NCI-H774 (cell line): ENCODE measurements at regions not wholly inside any gene's neighbourhood (a gene's known extent, or its start where the extent isn't known, plus 50 kb on each side); places are given as distances from the start of the nearest gene placed in this dataset.
"Not testable (repeated sequence)": the region's sequence is repeated elsewhere in the genome, so short reads cannot be mapped to it uniquely, and the experiment has no call there.

Source experiments
- DNase-seq: peaks from one replicate; lab custom pipeline; 2025; lab: John Stamatoyannopoulos, UW

GRCh38 chr1:193402977-193403376 lies 216.6 kb upstream of the B3GALT2 start:
- DNase-seq: no peak

DNA sequence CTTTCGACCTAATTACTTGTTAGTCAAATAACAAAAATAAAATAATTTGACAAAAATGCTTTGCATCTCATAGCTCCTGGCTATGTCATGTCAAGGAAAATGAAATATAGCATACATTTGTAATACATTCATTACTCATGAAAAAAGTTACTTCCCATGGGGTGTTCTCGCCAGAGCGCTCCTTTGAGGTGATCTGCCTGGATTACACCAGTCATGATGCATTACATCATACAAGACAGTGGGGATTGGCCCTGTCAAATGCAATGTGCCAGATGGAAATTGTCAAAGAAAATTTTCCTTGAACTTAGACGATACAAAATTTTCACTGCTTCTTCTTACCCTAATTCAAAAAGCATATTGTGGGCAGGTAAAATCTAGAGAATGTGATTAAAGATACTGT lies 215.6 kb upstream of the B3GALT2 start:
- DNase-seq: no peak

- DNase-seq: no peak
Measured at GRCh38 chr1:193394336-193394735, 207.9 kb upstream of the B3GALT2 start.

DNA sequence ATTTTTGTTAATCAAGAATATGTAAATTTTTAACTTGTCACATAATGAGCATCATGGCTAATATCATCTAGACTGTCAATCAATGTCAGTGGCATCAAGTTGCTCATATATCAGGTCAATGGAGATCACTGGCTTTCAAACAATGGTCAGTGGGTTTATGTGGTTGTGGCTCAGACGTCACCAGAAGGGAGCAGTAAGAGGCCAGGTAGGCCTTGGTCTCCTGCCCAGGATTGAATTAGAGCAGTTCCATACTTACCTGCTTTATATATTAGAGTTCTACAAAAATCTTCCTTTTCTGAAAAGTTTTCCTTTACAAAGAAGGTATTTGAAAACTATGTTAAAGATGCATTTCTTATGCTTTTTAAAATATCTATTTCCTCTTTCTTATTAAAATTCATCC lies 206.3 kb upstream of the B3GALT2 start:
- DNase-seq: no peak

GRCh38 chr1:193388683-193389082 lies 202.3 kb upstream of the B3GALT2 start:
- no peak for DNase-seq

DNA sequence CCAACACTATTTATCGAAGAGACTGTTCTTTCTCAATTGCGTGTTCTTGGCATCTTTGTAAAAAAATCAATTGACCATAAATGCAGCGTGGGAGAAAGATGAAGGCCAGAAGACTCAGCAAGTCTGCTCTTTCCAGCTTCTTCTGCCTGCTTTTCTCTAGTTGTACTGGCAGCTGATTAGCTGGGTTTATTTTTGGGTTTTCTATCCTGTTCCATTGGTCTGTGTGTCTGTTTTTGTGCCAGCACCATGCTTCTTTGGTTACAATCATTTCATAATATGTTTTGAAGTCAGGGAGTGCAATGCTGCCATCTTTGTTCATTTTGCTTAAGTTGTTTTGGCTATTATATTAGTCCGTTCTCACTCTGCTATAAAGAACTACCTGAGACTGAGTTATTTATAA lies 201.8 kb upstream of the B3GALT2 start:
- DNase-seq: no peak

- DNase-seq: no peak
Measured at GRCh38 chr1:193387406-193387805, 201.0 kb upstream of the B3GALT2 start.

DNA sequence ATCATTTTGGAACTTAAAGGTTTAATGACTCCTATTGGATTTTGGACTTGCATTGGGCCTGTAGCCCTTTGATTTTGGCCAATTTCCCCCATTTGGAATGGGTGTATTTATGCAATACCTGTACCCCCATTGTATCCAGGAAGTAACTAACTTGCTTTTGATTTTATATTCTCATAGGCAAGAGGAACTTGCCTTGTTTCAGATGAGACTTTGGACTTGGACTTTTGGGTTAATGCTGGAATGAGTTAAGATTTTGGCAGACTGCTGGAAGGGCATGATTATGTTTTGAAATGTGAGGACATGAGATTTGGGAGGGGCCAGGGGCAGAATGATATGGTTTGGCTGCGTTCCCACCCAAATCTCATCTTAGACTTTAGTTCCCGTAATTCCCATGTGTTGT lies 192.0 kb upstream of the B3GALT2 start:
- not testable (repeated sequence) for DNase-seq

DNA sequence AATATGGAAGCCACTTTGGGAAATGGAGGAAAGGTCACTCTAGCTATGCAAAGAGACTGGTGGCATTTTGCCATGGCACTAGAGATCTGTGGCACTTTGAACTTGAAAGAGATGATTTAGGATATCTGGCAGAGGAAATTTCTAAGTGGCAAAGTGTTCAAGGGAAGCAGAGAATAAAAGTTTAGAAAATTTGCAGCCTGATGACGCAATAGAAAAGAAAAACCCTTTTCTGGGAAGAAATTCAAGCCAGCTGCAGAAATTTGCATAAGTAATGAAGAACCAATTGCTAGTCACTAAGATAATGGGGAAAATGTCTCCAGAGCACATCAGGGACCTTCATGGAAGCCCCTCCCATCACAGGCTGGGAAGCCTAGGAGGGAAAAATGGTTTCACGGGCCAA lies 191.1 kb upstream of the B3GALT2 start:
- no peak for DNase-seq

DNA sequence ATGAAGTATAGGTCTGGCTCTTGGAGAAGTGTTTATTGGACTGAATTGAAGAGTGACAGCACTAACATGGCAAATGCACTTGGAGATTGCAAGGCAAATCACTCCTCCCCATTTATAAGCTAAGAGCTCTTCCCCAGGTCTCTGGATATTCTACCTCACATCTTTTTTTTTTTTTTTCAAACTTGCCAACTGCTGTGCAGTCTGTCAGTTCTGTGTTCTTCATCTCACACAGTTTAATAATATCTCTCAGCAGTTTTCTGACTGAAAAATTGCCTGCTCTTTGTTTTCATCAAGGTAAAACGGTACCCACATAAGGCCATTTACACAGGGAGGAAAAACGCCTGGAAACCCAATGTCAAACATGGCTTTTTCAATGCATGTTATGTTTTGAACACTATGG lies 186.1 kb upstream of the B3GALT2 start:
- no peak for DNase-seq

- DNase-seq: no peak
Measured at GRCh38 chr1:193368302-193368701, 181.9 kb upstream of the B3GALT2 start.

GRCh38 chr1:193367863-193368262 lies 181.4 kb upstream of the B3GALT2 start:
- DNase-seq: no peak

DNA sequence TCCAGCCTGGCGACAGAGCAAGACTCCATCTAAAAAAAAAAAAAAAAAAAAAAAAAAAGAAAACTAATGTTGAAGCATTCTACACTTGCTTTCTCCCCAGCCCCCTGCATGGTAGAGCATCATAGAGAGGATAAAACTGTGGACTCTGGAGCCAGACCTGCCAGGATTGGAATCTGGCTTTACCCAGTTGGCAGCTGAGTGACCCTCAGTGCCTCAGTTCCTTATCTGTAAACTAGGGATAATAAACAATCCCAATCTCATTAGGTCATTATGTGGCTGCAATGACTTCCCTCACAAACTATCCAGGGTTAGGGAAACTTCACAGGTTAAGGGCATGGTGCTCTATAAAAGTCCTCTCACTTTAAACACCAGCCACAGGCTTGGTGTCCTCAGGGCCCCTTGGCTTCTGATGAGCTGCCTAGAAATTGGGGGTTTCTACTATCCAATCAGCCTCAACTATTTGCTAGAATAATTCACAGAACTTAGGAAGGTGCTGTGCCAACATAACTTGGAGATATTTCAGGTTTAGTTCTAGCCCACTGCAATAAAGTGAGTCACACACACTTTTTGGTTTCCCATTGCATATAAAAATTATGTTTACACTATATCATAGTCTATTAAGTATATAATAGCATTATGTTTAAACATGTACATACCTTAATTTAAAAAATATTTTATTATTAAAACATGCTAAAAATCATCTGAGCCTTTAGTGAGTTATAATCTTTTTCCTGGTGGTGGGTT lies 180.5 kb upstream of the B3GALT2 start:
- DNase-seq: no peak

DNA sequence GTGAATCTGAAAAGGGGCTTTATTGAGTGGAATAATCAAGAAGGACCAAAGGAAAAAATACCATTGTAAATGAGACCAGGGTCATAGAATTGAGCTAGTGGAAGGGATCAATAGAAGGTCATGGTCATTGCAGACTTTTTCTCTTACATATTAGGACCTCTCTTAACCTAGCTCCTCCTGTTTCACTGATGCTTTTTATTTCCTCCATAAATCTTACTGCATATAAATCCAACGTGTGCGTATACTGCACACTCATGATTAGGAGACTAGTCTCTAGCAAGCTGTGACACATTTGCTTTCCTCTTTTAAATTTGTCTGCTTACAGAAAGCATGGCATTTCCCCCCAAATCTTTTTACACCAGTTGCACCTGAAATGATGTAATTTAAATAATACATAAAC lies 179.6 kb upstream of the B3GALT2 start:
- DNase-seq: no peak

GRCh38 chr1:193359631-193360030 lies 173.2 kb upstream of the B3GALT2 start:
- DNase-seq: no peak

DNA sequence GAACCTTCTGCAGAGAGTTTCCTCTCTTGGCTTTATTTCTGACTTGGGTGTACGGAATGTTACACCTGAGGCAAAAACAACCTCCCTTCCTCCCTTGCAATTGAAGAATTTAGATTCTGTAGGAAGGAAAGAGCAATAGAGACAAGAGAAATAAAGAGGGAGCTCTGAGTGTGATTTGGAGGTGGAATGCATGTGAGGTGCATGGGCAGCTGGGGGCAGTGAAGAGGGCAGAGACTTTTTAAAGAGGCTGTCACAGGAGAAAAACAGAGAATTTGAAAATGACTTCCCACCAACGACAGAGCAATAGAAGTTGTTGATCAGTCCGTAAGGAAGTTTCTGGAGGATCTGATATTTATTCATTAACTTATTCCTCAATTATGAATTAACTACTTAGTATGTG lies 172.0 kb upstream of the B3GALT2 start:
- DNase-seq: no peak

GRCh38 chr1:193356249-193356648 lies 169.8 kb upstream of the B3GALT2 start:
- no peak for DNase-seq

GRCh38 chr1:193355626-193356025 lies 169.2 kb upstream of the B3GALT2 start:
- no peak for DNase-seq

DNA sequence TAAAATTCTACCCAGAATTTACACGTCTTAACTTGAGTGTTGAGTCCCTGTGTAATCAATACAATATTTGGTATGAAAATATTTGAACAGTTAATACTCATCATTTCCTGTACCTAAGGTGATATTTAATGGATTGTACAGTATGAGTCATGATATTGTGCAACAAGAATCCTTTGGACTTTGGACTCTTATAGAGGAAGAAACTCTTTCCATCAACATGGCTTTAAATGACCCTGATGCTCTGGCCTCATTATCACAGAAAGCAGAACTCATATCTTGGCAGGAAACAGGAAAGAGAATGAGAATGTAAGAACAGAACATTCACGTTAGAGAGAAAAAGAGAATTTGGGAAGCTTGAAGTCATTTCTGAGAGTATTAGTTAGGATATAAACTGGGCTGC lies 168.8 kb upstream of the B3GALT2 start:
- no peak for DNase-seq

DNA sequence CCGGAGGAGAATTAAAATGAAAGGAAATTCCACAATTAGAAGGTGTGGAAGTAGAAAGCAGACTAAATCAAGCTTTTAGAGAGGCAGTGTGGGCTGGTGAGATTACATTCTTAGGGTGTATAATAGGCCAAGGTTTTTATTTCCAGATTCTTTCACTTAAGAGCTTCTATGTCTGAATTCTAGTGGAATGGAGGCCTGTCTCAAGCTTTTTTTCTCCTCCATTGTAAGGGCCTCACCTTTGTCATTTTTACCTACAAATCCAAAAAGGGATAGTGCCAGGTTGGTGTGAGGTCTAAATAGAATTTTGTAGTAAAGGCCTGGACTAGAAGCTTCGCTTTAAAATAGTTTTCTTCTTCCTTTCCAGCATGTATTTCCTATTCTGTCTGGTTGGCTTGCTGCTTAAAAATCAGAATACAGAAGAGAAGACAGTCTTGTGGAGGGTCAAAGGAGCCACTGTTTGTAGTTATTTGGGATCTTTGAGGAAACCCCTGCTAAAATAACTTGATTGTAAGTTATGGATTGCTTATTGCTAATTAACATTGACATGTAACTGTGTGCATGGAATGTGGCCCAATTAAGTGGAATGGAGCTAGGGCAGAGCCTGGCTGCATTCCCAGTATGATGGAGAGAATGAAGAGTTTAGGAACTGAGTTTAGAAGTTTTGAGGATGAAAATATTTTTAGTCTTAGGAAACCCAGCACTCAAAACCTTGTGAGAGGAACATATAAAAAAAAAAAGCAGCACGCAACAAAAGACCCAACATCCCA lies 162.5 kb upstream of the B3GALT2 start:
- DNase-seq: no peak

- DNase-seq: no peak
Measured at GRCh38 chr1:193348091-193348768, 161.8 kb upstream of the B3GALT2 start.

GRCh38 chr1:193346085-193346484 lies 159.7 kb upstream of the B3GALT2 start:
- DNase-seq: no peak

DNA sequence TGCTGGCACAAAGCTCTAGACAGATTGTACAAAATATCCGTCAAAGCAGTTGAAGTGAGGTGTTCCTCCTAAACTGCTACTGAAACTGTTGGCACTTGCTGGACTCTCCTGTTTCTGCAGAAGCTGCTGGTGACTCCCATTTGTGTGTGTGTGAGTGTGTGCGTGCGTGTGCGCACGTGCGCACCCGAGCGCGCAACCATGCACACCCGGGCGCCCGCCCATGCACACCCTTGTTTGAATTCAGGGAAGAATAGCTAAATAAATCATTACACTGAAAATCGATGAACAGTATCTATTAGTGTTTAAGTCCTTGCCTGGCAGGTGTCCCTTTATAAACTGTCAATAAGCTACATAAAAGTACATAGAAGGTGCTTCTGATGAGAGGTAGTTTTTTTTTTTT lies 156.4 kb upstream of the B3GALT2 start:
- DNase-seq: no peak
